Stimulated activated CD8-positive, alpha-beta memory T cell treated with anti-CD3 and anti-CD28 coated beads, Interleukin-7, amount 100 ng/mL, for 48 hours (primary cell): ENCODE measurements at regions not wholly inside any gene's neighbourhood (a gene's known extent, or its start where the extent isn't known, plus 50 kb on each side); places are given as distances from the start of the nearest gene placed in this dataset.

Experiments used
- DNase-seq, 2 donors: peaks; one replicate each; pipeline ENCODE4 v3.0.0-alpha.2; 2020; ENCODE audit warnings: low read depth in 1 of 2; ENCODE audit errors: extremely low read depth in 1 of 2

GRCh38 chr3:170732660-170733245, 137.2 kb downstream of the RPL22L1 start:
- DNase-seq: no peak

DNA sequence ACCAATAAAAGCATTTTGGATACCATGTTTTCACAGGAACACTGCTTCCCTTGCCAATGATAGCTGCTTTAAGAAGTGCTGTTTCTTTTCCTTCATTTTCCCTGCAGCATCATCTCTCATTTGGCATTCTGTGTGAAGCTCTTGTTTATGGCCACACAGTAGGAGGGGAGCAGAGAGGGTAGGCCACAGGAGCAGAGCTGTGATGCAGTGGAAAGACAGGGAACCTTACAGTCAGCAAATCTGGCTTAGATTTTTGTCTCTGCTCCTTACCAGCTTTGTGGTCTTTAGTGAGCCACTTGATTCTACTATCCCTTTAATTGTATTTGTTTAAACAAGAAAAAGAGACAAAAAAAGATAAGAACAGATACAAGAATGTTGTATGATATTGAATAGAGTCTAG, 138.7 kb downstream of the RPL22L1 start:
- no peak for DNase-seq

DNA sequence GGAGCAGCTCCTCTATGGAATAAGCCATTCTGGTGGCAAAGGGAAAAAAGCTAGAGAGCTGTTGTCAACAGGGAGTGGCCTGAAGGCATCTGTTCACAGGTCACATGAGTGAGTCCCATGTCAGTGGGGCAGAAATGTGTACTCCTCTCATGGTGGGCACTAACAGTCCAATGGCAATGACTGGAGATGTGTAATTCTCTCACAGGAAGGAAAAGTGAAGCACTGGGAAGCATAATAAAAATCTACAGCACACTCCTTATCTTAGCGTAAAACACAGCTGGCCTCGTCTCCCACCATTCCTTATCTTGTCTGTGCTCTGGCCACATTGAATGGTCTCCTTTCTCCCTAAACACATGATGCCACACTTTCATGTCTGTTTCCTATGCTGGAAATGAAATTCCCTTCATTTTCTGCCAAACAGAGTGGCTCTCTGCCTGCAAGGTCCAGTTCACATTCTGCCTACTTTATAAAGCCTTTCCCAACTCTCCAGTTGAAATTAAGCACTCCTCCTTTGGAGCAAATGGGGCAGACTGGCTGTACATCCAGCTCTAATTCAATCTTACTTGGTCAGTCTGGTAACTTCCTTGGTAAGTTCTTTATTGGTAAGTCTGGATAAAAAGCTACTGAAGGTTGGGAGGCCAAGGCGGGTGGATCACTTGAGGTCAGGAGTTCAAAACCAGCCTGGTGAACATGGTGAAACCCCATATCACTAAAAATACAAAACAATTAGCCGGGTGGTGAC, 139.8 kb downstream of the RPL22L1 start:
- DNase-seq: no peak

DNA sequence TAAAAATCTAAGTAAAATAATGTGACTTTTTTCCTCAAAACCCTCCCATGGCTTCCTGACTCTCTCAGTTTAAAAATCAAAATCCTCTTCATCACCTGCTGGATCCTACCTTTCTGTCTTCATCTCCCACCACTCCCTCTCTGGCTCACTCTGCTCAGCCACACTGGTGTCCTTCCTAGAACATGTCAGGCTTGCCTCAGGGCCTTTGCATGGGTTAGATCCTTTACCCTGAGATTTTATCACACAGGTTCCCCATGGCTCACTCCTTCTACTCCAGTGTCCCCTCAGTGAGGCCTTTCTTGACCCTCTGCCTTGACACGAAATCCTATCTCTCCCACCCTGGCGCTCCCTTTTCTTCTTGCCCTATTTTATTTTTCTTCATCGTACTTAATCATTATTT, 141.8 kb downstream of the RPL22L1 start:
- no peak for DNase-seq

DNA sequence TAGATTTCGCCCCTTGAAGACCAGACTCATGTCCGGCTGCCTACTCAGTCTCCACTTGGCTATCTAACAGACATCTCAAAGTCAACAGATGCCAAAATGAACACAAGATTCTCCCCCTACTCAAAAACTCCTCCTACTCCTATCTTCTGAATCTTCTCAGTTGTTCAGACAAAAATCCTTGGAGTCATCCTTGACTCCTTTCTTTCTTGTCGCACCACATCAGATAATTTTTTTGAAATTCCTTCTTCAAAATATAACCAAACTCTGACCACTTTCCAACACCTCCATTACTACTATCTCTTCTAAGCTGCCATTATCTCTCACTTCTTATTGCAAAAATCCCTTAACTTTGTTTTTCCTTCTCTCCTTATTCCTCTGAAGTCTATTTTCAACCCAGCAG, 141.9 kb upstream of the SLC7A14 start:
- no peak for DNase-seq

GRCh38 chr3:170726976-170727661, 141.2 kb upstream of the SLC7A14 start:
- DNase-seq: no peak

DNA sequence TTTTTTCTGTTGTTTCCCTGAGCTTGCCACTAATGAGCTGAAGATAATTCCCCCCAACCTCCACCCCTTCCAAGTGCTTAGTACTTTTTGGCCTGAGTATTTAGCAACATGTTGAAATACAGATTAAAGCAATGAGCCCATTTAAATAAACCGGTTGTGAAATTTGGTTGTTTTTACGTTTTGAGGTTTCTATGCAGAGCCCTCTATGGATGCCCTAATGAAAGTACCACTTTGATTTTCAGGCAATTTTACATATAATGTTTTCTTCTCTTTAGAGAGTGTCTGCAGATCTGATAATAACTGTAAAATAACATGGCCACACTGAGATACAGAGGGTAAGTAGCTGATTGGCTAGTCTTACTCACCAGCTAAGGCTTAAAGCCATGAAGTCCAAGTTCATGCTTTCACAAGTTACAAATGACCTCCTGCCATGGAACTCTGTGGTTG, 139.4 kb upstream of the SLC7A14 start:
- DNase-seq: no peak

GRCh38 chr3:170724599-170725280, 138.9 kb upstream of the SLC7A14 start:
- DNase-seq: no peak

GRCh38 chr3:170723241-170723640, 137.4 kb upstream of the SLC7A14 start:
- DNase-seq: no peak

DNA sequence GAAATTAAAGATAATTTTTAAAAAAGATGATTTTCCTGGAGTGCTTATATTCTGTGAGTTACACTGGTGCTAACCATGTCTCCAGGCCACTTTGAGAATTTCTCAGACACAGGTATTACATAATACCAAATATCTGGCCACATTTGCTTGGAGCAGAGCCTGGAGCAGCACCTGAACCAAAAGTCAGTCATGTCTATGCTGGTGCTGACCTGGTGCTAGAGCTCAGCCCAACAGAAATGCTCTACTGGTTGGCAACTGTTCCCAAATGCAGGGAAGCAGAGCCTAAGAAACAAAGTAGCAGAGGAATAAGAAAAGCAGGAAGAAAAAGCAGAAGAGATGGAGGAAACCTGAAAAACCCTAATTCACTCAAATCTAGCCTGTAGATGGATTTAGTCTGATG, 135.7 kb upstream of the SLC7A14 start:
- no peak for DNase-seq

GRCh38 chr3:170719300-170719699, 133.4 kb upstream of the SLC7A14 start:
- no peak for DNase-seq

DNA sequence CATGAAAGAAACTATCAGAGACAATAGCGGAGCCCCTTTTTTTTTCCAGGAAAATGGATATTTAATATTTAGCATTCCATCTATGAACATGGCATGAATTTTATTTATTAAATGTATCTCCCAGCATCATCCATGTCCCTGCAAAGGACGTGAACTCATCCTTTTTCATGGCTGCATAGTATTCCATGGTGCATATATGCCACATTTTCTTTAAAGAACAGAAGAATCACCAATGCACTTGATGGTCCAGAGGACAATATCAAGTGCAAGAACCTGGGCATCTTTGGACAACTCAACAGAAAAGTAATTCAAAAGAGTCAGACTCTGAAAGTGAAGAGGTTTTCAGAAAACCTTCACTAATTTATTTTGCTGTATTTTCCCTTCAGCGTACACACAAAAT, 133.0 kb upstream of the SLC7A14 start:
- DNase-seq: no peak

DNA sequence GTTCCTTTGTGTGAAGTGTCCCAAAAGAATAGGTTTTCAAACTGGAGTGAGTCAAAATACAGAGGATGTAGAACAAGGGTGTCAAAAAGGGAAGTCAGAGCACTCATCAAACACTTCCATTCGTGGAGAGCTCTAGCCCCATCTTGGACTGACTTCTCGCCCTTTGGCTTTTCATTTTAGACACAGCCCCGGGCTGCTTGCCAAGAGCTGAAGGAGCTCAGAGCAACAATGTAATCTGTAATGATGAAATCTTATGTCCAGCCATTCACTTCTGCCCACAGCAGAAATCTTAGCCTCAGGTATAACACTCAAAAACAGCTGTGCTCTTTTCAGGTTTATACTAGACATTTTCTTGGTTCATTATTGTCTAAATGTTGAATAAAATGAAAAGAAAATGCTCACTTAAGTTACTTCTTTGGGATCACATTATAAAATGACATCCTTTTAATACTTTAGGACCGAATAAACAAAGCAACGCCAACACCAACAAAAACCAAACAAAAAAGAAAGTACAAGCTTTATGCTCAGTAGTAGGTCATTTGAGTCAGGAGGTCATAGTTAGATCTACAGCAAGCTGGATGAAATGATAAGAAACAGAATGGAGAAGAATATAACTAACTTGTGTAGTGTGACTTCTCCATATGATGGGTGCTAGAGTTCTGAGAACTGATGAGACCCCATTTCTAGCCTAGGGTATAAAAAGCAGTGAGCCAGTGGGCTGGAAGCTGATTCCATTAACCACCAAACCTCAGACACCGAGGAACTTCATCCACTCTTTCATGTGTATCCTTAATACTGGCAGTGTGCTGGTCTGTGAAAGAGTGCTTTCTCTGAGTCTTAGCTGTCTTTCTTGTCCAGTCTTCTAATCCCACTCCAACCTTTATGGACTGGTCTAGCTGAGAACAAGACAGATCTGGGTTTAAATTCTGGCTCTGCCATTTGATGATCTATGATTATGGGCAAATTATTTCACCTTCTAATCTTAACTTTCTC, 131.8 kb upstream of the SLC7A14 start:
- DNase-seq: no peak

DNA sequence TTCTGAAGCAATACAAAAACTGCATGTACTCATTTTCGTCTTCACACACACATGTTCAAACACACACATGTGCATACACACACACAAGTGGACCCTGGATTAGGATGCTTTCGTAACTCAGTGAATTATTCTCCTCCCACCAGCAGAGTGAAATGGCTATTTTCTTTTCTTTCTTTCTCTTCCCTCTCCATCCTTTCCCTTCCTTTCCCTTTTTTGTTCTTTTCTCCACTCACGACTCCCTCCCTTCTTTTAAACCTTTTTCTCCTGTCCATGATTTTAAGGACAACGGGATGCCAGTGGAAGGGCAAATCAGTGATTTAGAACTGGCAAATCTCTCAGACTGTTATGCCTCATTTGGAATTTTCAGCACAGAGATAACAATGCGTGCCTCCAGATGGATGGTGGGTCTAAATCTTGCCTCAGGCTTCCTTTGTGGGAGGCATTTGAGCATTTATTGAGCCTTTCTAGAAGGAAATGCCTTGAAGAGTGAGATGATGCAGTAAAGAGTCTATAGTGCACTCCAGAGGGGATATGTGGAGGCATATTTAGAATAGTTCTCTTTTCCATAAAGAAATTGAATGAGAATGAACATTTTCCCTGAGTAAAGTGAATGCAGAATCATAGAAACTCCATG, 130.4 kb upstream of the SLC7A14 start:
- no peak for DNase-seq

DNA sequence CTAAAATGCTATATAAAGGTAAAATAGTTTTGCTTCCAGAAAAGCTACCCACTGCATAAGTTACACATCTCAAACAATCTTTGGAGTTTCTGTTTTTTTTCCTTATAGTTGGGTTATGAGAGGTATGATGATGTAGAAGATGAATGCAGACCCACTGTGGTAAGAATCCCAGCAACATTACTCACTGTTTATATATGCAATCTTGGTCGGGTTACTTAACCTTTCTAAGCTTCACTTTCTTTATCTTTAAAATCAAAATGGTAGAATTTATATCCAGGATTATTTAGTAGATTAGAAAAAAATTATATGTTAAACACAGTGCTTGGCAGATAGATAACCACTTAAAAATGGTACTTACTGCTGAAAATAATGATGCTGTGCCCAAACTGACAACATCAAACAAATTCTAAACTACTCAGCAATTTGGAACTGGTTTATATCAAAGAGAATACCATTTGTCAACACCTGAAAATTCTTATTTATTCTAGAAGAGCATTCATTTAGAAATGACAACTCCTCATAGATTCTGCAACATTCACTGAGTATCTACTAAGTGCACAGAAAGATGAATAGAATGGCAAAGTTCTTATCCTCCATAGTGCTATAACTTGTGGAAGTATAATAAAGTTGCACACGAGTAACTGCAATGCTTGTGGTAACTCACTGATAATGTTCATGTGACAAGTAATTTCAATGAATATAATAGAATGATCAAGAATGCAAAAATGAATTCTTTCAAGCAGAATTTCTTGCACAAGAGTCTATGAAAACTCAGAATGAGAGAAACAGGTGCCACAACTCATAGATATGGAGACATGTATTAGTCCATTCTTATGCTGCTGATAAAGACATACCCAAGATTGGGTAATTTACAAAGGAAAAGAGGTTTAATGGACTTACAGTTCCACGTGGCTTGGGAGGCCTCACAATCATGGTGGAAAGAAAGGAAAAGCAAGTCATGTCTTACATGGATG, 129.0 kb upstream of the SLC7A14 start:
- no peak for DNase-seq

DNA sequence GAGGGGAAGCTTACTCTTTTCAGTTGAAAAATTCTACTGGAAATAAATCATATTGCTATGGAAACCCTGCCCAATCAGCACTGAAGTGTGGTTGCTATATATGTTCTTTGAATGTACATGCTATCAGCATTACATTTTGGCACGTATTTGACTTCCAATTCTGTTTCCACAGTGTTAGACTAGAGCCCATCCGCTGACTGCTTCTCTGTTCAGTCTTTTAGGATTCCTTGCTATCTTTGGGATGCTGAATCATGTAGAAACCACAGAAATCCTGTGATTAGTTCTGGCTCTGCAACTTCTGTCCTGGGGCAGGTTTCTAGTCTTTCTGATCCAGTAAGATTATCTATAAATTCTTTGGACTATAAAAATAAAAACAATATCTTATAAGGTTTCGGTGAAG, 128.2 kb upstream of the SLC7A14 start:
- no peak for DNase-seq

GRCh38 chr3:170713653-170714052, 127.8 kb upstream of the SLC7A14 start:
- no peak for DNase-seq

GRCh38 chr3:170712798-170713197, 126.9 kb upstream of the SLC7A14 start:
- no peak for DNase-seq

GRCh38 chr3:170712336-170712735, 126.5 kb upstream of the SLC7A14 start:
- no peak for DNase-seq
